ENCODE measurements at regions not wholly inside any gene's neighbourhood (a gene's known extent, or its start where the extent isn't known, plus 50 kb on each side); places are given as distances from the start of the nearest gene placed in this dataset.

- no peak for TF ChIP-seq CTCF (IDR thresholded peaks at IDR 0.05; ENCODE audit: borderline replicate concordance, extremely low read depth, low read length, poor library complexity, severe bottlenecking)
- TF ChIP-seq EZH2 (IDR thresholded peaks at IDR 0.05; ENCODE audit: borderline replicate concordance, low read depth, low read length, severe bottlenecking): no peak
These were observed 67.0 kb upstream of the NMUR2 start for GRCh38 chr5:152472083-152472482.

Measured in DND-41 (cell line).